ENCODE measurements at regions not wholly inside any gene's neighbourhood (a gene's known extent, or its start where the extent isn't known, plus 50 kb on each side); places are given as distances from the start of the nearest gene placed in this dataset.
A peak's percentile ranks its signal among the peaks of the same experiment; 100 is the strongest.

DNA sequence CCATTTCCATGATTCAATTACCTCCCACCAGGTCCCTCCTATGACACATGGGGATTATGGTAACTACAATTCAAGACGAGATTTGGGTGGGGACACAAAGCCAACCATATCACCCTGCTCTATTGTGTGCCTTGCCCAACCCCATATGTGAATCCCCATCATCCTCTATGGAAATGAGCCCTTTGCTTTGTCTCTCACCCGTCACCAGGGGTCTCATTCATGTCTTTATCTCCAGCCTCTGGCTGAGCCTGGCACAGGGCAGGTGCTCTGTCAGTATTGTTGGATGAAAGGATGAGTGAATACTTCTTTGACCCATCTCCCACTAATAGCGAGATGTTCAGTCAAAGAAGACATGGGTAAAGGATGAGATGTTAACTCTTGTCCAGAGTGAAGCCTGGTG is 116.6 kb upstream of the LGALSL start:
- no peaks in the 10 kb centered on the region for H3K79me2 ChIP-seq (ENCODE audit: control insufficient read depth in 1 of 2, insufficient read depth in 2 of 2, low read length in 2 of 2)
- H3K18ac ChIP-seq (ENCODE audit: extremely low read depth, low read length): no peak overlapping the region
- H4K91ac ChIP-seq (replicated peaks; ENCODE audit: insufficient read length, low read length): no peak overlapping the region
- H2BK120ac ChIP-seq (replicated peaks; ENCODE audit: low read depth, low read length): no peak overlapping the region
- peaks cover 0 to 5% (median 1%) of the 10 kb centered on the region in 4 experiments; a peak in 3 of 7 replicates for H3K4me1 ChIP-seq (replicated peaks in 1 of 4; ENCODE audit: control insufficient read depth in 3 of 4, insufficient read depth in 4 of 4, low read length in 3 of 4)
- no peak overlapping the region; the same call in 1 of the 2 replicates for H4K8ac ChIP-seq (ENCODE audit: extremely low read depth, insufficient read depth, low read length)
- H2BK12ac ChIP-seq (ENCODE audit: low read depth, low read length): no peak overlapping the region
- FAIRE-seq (no peak), DNase-seq (ENCODE audit: low read depth in 1 of 2, low spot score in 2 of 2) (no peak)
- no peak overlapping the region for H2BK5ac ChIP-seq (ENCODE audit: low read depth, low read length)
- H2BK20ac ChIP-seq (ENCODE audit: low read length): no peak overlapping the region
- no peak overlapping the region for H3K14ac ChIP-seq (ENCODE audit: insufficient read length)
- no peaks in the 10 kb centered on the region for H3K79me1 ChIP-seq (ENCODE audit: low read depth, low read length)
- POLR2A ChIA-PET (ENCODE audit: partially characterized antibody): no interaction called here
- no peak overlapping the region for H3K4me3 ChIP-seq (ENCODE audit: extremely low read depth in 1 of 4, insufficient read depth in 2 of 4, low read depth in 3 of 4, low read length in 4 of 4)
- no peak for TF ChIP-seq JUN (IDR thresholded peaks at IDR 0.05; ENCODE audit: low read depth, low read length)
- no peak overlapping the region for H3K27ac ChIP-seq (ENCODE audit: low read depth, low read length)
- no peak overlapping the region; a peak in 1 of 7 replicates for H3K9ac ChIP-seq (replicated peaks in 1 of 4; ENCODE audit: extremely low read depth in 1 of 4, low read depth in 3 of 4, low read length in 3 of 4)
- H3K4me2 ChIP-seq (ENCODE audit: insufficient read depth in 1 of 2, low read depth in 2 of 2, low read length in 2 of 2): no peak overlapping the region
- CTCF ChIA-PET (ENCODE audit: partially characterized antibody): interaction anchor here (1.9 kb wide), 1 partner anchor 150 kb away, joined by 7 read pairs; no protein-coding TSS in a partner anchor
- H3K4ac ChIP-seq (replicated peaks; ENCODE audit: insufficient read length, low read depth, low read length): no peak overlapping the region
- H3K56ac ChIP-seq (replicated peaks; ENCODE audit: insufficient read length, low read depth, low read length): no peak overlapping the region
- no peak overlapping the region for H2AFZ ChIP-seq (ENCODE audit: low read length)
- no peaks in the 10 kb centered on the region for H3K36me3 ChIP-seq (ENCODE audit: control insufficient read depth in 2 of 4, insufficient read depth in 4 of 4, low read length in 3 of 4)
- no peaks in the 10 kb centered on the region for H3K23me2 ChIP-seq (ENCODE audit: low read depth, low read length)
- H3K27me3 ChIP-seq (replicated peaks in 1 of 4; ENCODE audit: control insufficient read depth in 3 of 4, extremely low read depth in 1 of 4, insufficient read depth in 3 of 4, low read length in 3 of 4): no peaks in the 10 kb centered on the region; a peak in 1 of 7 replicates
- 0 out of 2 replicates have a peak overlapping the region, but pooled peaks have one; percentile 18 for H2BK15ac ChIP-seq (ENCODE audit: low read length)
- H4K20me1 ChIP-seq (replicated peaks in 1 of 2; ENCODE audit: control insufficient read depth in 1 of 2, insufficient read depth in 2 of 2, low read length in 2 of 2): no peaks in the 10 kb centered on the region
- H3K23ac ChIP-seq (ENCODE audit: insufficient read length): no peak overlapping the region
- no peaks in the 10 kb centered on the region for H3K9me3 ChIP-seq (ENCODE audit: insufficient read depth in 2 of 2, low read depth in 1 of 2, low read length in 1 of 2)
- no peak overlapping the region for H2AK5ac ChIP-seq (ENCODE audit: low read depth, low read length)
- no peak overlapping the region for H4K5ac ChIP-seq (ENCODE audit: insufficient read length, low read depth, low read length)
- 76% methylated on average over 3 of the region's 3 CpGs; no CpG with 5 or more reads in 1 of the 2 experiments for WGBS, 2 experiments (ENCODE audit: extremely low coverage in 1 of 2, insufficient coverage in 1 of 2, insufficient read length in 1 of 2, insufficient replicate concordance in 2 of 2, low coverage in 1 of 2, low lambda C conversion rate in 2 of 2, missing lambda C conversion rate in 1 of 2)

All from H1 (cell line).